ENCODE measurements at regions not wholly inside any gene's neighbourhood (a gene's known extent, or its start where the extent isn't known, plus 50 kb on each side); places are given as distances from the start of the nearest gene placed in this dataset.

- Histone ChIP-seq H3K9me3 (ENCODE audit: control insufficient read depth, low read depth, low read length) (no peaks in the 10 kb centered on the region), H3K4me2 (ENCODE audit: control insufficient read depth, extremely low read depth, insufficient read depth, low read depth, low read length) (no peak overlapping the region), H2AFZ (ENCODE audit: control insufficient read depth, low read length) (peak overlapping the region; percentile 65), H3K79me2 (ENCODE audit: control insufficient read depth, insufficient read depth, low read length) (no peaks in the 10 kb centered on the region), H3K9ac (ENCODE audit: control insufficient read depth, extremely low read depth, insufficient read depth, low read length) (no peak overlapping the region), H3K27ac (ENCODE audit: control insufficient read depth, insufficient read depth, low read length) (no peak overlapping the region), H3K9me1 (ENCODE audit: control insufficient read depth, extremely low read depth, insufficient read depth, low read length) (no peaks in the 10 kb centered on the region), H3K27me3 (ENCODE audit: control insufficient read depth, extremely low read depth, insufficient read depth, low read length) (no peaks in the 10 kb centered on the region), H3K36me3 (ENCODE audit: control insufficient read depth in 2 of 2, extremely low read depth in 1 of 2, insufficient read depth in 2 of 2, low read length in 2 of 2) (no peaks in the 10 kb centered on the region), H4K20me1 (ENCODE audit: control insufficient read depth, extremely low read depth, insufficient read depth, low read length) (no peaks in the 10 kb centered on the region), H3K4me3 (ENCODE audit: control insufficient read depth in 2 of 3, extremely low read depth in 1 of 3, insufficient read depth in 2 of 3, low read depth in 1 of 3, low read length in 3 of 3) (no peak overlapping the region), H3K4me1 (ENCODE audit: control insufficient read depth, extremely low read depth, insufficient read depth, low read length) (peaks cover 8% of the 10 kb centered on the region)
- no peak for TF ChIP-seq EZH2 (IDR thresholded peaks at IDR 0.05; ENCODE audit: low read length)
- TF ChIP-seq CTCF (optimal IDR thresholded peaks at IDR 0.05 in 1 of 3, IDR thresholded peaks at IDR 0.05 in 1 of 3, conservative IDR thresholded peaks at IDR 0.05 in 1 of 3; ENCODE audit: extremely low read depth in 1 of 3, insufficient read depth in 2 of 3, low read length in 3 of 3): no peak
- DNase-seq (ENCODE audit: low read depth, low spot score) (no peak), FAIRE-seq (no peak)
- dilution Hi-C loops (cut with MboI; ENCODE audit: extremely low pct_ligation_motif_present, low sequenced_read_pairs): no loop called here
Observed at GRCh38 chr1:59071876-59072582, 224.9 kb upstream of the FGGY start.

GRCh38 chr1:59072583-59072947 lies 224.3 kb upstream of the FGGY start:
- H3K36me3 ChIP-seq (ENCODE audit: control insufficient read depth in 2 of 2, extremely low read depth in 1 of 2, insufficient read depth in 2 of 2, low read length in 2 of 2): no peaks in the 10 kb centered on the region
- dilution Hi-C loops (cut with MboI; ENCODE audit: extremely low pct_ligation_motif_present, low sequenced_read_pairs): no loop called here
- FAIRE-seq: no peak
- H3K4me2 ChIP-seq (ENCODE audit: control insufficient read depth, extremely low read depth, insufficient read depth, low read depth, low read length): no peak overlapping the region
- no peaks in the 10 kb centered on the region for H3K9me3 ChIP-seq (ENCODE audit: control insufficient read depth, low read depth, low read length)
- H4K20me1 ChIP-seq (ENCODE audit: control insufficient read depth, extremely low read depth, insufficient read depth, low read length): no peaks in the 10 kb centered on the region
- H3K27ac ChIP-seq (ENCODE audit: control insufficient read depth, insufficient read depth, low read length): no peak overlapping the region
- DNase-seq (ENCODE audit: low read depth, low spot score): no peak
- H3K9ac ChIP-seq (ENCODE audit: control insufficient read depth, extremely low read depth, insufficient read depth, low read length): no peak overlapping the region
- TF ChIP-seq CTCF (optimal IDR thresholded peaks at IDR 0.05 in 1 of 3, IDR thresholded peaks at IDR 0.05 in 1 of 3, conservative IDR thresholded peaks at IDR 0.05 in 1 of 3; ENCODE audit: extremely low read depth in 1 of 3, insufficient read depth in 2 of 3, low read length in 3 of 3) (no peak), EZH2 (IDR thresholded peaks at IDR 0.05; ENCODE audit: low read length) (no peak)
- H3K4me3 ChIP-seq (ENCODE audit: control insufficient read depth in 2 of 3, extremely low read depth in 1 of 3, insufficient read depth in 2 of 3, low read depth in 1 of 3, low read length in 3 of 3): no peak overlapping the region
- peaks cover 8% of the 10 kb centered on the region for H3K4me1 ChIP-seq (ENCODE audit: control insufficient read depth, extremely low read depth, insufficient read depth, low read length)
- peak overlapping the region; percentile 65 for H2AFZ ChIP-seq (ENCODE audit: control insufficient read depth, low read length)
- no peaks in the 10 kb centered on the region for H3K9me1 ChIP-seq (ENCODE audit: control insufficient read depth, extremely low read depth, insufficient read depth, low read length)
- no peaks in the 10 kb centered on the region for H3K27me3 ChIP-seq (ENCODE audit: control insufficient read depth, extremely low read depth, insufficient read depth, low read length)
- H3K79me2 ChIP-seq (ENCODE audit: control insufficient read depth, insufficient read depth, low read length): no peaks in the 10 kb centered on the region
